ENCODE measurements at regions not wholly inside any gene's neighbourhood (a gene's known extent, or its start where the extent isn't known, plus 50 kb on each side); places are given as distances from the start of the nearest gene placed in this dataset.

GRCh38 chr6:76552268-76552667 is 479.8 kb upstream of the IMPG1 start:
- TF ChIP-seq FOXP2 (optimal IDR thresholded peaks at IDR 0.05; ENCODE audit: borderline replicate concordance, extremely low read depth, extremely low read length, insufficient read depth) (no peak), TAF1 (IDR thresholded peaks at IDR 0.05; ENCODE audit: borderline replicate concordance, insufficient read depth, low read length) (no peak), POLR2AphosphoS5 (IDR thresholded peaks at IDR 0.05; ENCODE audit: low read depth, low read length) (no peak), REST (IDR thresholded peaks at IDR 0.05; ENCODE audit: insufficient read depth in 1 of 2, low read depth in 2 of 2, low read length in 2 of 2) (no peak), SIN3A (IDR thresholded peaks at IDR 0.05; ENCODE audit: borderline replicate concordance, insufficient read depth, low read length) (no peak)

GRCh38 chr6:76533661-76534060 is 461.2 kb upstream of the IMPG1 start:
- TF ChIP-seq FOXP2 (optimal IDR thresholded peaks at IDR 0.05; ENCODE audit: borderline replicate concordance, extremely low read depth, extremely low read length, insufficient read depth) (no peak), TAF1 (IDR thresholded peaks at IDR 0.05; ENCODE audit: borderline replicate concordance, insufficient read depth, low read length) (no peak), REST (IDR thresholded peaks at IDR 0.05; ENCODE audit: insufficient read depth in 1 of 2, low read depth in 2 of 2, low read length in 2 of 2) (no peak), POLR2AphosphoS5 (IDR thresholded peaks at IDR 0.05; ENCODE audit: low read depth, low read length) (no peak), SIN3A (IDR thresholded peaks at IDR 0.05; ENCODE audit: borderline replicate concordance, insufficient read depth, low read length) (no peak)

- TF ChIP-seq SIN3A (IDR thresholded peaks at IDR 0.05; ENCODE audit: borderline replicate concordance, insufficient read depth, low read length) (no peak), TAF1 (IDR thresholded peaks at IDR 0.05; ENCODE audit: borderline replicate concordance, insufficient read depth, low read length) (no peak), POLR2AphosphoS5 (IDR thresholded peaks at IDR 0.05; ENCODE audit: low read depth, low read length) (no peak), FOXP2 (optimal IDR thresholded peaks at IDR 0.05; ENCODE audit: borderline replicate concordance, extremely low read depth, extremely low read length, insufficient read depth) (no peak), REST (IDR thresholded peaks at IDR 0.05; ENCODE audit: insufficient read depth in 1 of 2, low read depth in 2 of 2, low read length in 2 of 2) (no peak)
These were observed 460.2 kb upstream of the IMPG1 start for GRCh38 chr6:76532647-76533046.

GRCh38 chr6:76518443-76518842 is 446.0 kb upstream of the IMPG1 start:
- TF ChIP-seq TAF1 (IDR thresholded peaks at IDR 0.05; ENCODE audit: borderline replicate concordance, insufficient read depth, low read length), result no peak
- TF ChIP-seq POLR2AphosphoS5 (IDR thresholded peaks at IDR 0.05; ENCODE audit: low read depth, low read length), result no peak
- no peak for TF ChIP-seq FOXP2 (optimal IDR thresholded peaks at IDR 0.05; ENCODE audit: borderline replicate concordance, extremely low read depth, extremely low read length, insufficient read depth)
- no peak for TF ChIP-seq SIN3A (IDR thresholded peaks at IDR 0.05; ENCODE audit: borderline replicate concordance, insufficient read depth, low read length)
- TF ChIP-seq REST (IDR thresholded peaks at IDR 0.05; ENCODE audit: insufficient read depth in 1 of 2, low read depth in 2 of 2, low read length in 2 of 2), result no peak

GRCh38 chr6:76516924-76517323 is 444.5 kb upstream of the IMPG1 start:
- TF ChIP-seq FOXP2 (optimal IDR thresholded peaks at IDR 0.05; ENCODE audit: borderline replicate concordance, extremely low read depth, extremely low read length, insufficient read depth) (no peak), SIN3A (IDR thresholded peaks at IDR 0.05; ENCODE audit: borderline replicate concordance, insufficient read depth, low read length) (no peak), TAF1 (IDR thresholded peaks at IDR 0.05; ENCODE audit: borderline replicate concordance, insufficient read depth, low read length) (no peak), REST (IDR thresholded peaks at IDR 0.05; ENCODE audit: insufficient read depth in 1 of 2, low read depth in 2 of 2, low read length in 2 of 2) (no peak), POLR2AphosphoS5 (IDR thresholded peaks at IDR 0.05; ENCODE audit: low read depth, low read length) (no peak)

All from PFSK-1 (cell line).